HG03575 (cell line): ENCODE measurements at regions not wholly inside any gene's neighbourhood (a gene's known extent, or its start where the extent isn't known, plus 50 kb on each side); places are given as distances from the start of the nearest gene placed in this dataset.
"Not testable (repeated sequence)": the region's sequence is repeated elsewhere in the genome, so short reads cannot be mapped to it uniquely, and the experiment has no call there.

Experiments
- ATAC-seq: cut with Tn5 transposase; IDR thresholded peaks from one replicate; pipeline ENCODE4 v1.9.1; 2021; ENCODE audit not compliant: unreplicated experiment, insufficient number of reproducible peaks, low FRiP score; ENCODE audit errors: extremely low read depth

DNA sequence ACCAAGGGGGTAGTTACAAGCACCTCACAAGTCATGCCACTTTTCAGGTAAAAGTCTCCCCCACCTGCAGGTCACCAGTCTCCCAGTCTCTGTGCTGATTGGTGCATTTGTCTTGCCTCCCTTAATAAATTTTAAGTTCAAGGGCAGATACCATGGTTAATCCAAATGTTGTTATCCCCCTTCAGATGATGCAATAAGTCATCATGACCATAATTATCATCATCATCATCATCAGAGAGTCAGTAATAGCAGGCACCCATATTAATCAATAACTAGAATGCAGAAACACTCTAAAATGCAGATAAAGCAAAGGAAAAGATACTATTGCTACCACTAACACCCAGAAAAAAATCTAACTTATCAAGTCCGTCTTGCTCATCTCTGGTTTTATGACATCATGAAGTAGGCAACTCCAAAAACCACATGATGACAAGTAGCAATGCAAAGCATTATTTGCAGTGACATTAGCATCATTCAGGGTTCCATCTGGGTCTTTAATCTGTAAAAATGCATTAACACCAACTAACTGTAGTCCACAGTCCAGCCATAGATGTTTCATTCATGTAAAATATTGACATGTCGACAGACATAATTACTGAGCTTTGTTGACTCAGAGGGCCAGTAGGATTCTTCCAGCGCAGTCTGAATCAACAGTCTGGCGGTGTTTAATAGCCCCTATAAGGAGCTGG, 492.0 kb upstream of the RUNX1 start:
- no peak for ATAC-seq

- no peak for ATAC-seq
Observed at GRCh38 chr21:35538386-35538785, 489.3 kb upstream of the RUNX1 start.

DNA sequence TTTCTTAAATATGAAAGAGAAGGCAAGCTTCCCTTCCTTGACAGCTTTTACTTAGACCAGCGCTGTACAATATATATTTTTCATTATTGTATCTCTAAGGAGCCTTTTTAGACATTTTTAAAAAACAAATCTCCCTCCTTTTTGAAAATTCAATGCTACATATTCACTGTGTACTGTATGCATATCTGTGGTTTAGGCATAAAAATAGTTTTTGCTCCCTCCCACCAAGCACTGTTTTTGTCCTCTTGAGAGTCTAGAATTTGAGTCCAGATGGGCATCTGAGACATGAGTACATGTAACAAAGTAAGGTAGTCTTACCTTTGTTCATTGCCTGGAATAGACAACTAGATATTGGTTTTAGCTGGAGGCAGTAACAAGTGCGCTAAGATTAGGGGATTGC, 488.5 kb upstream of the RUNX1 start:
- ATAC-seq = no peak

DNA sequence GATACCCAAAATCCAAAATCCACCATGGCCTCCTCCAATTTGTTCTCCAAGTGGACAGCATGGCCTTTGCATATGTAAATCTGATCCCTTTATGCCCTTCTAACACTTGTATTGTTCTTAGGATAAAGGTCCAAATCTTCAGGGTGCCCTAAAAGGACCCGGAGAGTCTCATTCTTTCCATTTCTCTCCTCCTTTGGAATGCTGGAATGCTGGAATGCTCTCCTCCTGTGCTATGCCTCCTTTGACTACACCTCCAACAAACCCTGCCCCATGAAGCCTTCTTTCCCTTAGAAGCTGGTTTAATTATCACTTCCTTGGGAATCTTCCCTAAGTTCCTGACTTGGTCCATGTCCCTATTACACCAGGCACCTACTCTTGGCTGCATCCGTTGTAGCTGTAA, 484.8 kb upstream of the RUNX1 start:
- no peak for ATAC-seq

DNA sequence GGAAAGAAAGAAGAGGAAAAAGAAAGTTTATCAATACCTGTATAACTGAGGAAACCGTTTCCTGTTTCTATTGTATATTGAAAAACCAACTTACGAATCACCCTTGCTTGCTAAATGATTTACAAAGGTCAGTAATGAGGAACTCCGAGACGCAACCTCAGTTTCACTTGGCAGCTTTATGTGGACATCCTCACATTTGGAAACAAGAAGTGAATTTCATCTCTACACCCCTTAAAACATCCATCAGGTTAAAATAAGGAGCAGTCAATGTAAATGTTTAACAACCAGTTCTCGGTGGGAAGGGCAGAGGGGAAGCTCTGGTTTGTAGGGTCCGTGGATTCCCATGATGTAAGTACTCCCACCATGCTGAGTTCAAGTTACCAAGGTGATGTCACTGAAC, 481.7 kb upstream of the RUNX1 start:
- no peak for ATAC-seq

- no peak for ATAC-seq
Observed at GRCh38 chr21:35529171-35529863, 480.2 kb upstream of the RUNX1 start.

- ATAC-seq = no peak
Observed at GRCh38 chr21:35528116-35529042, 479.3 kb upstream of the RUNX1 start.

- ATAC-seq = no peak
Observed at GRCh38 chr21:35527358-35527757, 478.3 kb upstream of the RUNX1 start.

DNA sequence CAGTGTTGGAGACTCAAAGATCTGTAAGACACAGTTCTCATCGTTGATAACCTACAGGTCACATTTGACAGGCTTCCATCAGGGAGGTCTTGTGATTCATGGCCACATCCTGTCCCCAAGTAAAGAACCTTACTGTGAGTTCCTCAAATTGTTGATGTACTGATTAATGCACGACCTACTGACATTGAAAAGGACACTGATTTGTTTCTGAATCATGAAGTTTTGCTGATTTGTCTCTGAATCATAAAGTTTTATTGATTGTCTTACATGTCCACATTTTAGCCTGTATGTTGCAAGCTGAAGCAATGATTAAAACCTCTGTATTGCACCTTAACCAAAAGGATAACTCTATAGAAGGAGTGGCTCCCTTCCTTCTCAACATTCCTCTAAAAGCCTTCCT, 476.3 kb upstream of the RUNX1 start:
- no peak for ATAC-seq

DNA sequence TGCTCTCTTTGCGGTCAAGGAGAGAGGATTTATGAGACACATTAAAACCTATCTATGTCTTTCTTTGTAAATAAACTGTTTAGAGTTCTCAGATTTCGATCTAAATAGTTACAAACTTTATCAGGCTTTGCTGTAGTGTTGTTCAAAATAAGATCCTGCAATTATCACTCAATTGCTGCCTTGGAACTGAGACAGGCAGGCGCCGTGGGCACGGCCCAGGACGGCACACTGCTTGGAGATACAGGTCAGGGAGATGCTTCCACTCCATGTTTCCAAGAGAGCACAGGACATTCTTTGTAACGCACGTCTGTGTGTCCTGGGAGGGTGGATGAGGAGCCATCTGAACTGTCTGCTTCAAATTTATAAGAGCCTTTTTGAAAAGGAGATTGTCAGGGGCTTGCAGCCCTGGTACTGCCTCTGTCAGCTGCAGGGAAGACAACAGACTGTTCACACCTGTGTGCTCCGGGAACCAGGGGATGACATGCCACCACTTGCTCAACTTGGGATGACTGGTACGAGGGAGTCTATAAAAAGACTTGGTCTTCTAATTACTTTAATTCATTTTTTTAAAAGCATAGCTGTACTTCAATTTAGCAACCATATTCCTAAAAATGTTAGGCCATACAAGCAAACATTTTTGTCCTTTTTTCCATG, 472.9 kb upstream of the RUNX1 start:
- ATAC-seq = no peak

GRCh38 chr21:35521293-35521692, 472.2 kb upstream of the RUNX1 start:
- ATAC-seq = no peak

GRCh38 chr21:35520856-35521255, 471.8 kb upstream of the RUNX1 start:
- no peak for ATAC-seq

- ATAC-seq = no peak
Observed at GRCh38 chr21:35520302-35520701, 471.2 kb upstream of the RUNX1 start.

DNA sequence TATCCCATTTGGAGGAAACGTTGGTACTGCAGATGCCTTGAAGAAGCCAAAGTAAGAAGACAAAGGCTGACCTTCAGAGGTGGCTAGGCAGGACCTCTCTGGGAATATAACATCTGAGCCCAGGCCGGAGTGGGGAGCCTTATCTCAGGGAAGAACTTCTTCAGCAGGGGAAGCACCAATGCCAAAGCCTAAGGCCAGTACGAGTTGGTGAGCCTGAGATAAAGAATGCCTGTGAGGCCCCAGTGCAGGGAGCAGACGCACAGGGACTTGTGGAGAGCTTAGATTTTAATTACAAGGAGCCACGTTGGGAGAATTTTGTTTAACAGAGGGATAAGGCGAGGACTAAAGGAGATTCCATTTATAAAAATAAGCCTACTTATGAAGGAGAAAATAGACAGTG, 468.8 kb upstream of the RUNX1 start:
- ATAC-seq = no peak

DNA sequence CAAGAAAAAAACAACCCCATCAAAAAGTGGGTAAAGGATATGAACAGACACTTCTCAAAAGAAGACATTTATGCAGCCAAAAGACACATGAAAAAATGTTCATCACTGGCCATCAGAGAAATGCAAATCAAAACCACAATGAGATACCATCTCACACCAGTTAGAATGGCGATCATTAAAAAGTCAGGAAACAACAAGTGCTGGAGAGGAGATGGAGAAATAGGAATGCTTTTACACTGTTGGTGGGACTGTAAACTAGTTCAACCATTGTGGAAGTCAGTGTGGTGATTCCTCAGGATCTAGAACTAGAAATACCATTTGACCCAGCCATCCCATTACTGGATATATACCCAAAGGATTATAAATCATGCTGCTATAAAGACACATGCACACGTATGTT, 467.2 kb upstream of the RUNX1 start:
- ATAC-seq = not testable (repeated sequence)

DNA sequence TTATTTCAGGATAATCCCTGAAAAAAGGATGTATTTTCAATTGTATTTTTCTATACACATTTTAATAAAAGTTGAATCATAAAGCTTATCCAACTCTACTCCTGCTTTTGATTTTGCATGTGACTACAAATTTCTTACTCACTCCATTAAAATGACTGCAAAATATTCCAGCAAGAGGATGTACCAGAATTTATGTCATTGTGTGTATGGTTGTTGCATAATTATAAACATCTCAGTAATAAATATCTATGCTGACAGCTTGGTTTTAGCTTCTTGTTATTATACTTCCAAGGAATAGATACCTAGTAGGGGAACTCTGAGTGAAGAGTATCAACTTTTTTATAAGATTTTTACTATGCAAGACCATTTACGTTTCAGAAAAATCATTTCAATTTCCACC, 463.2 kb upstream of the RUNX1 start:
- no peak for ATAC-seq

GRCh38 chr21:35511696-35512162, 462.6 kb upstream of the RUNX1 start:
- no peak for ATAC-seq

- no peak for ATAC-seq
Observed at GRCh38 chr21:35510957-35511695, 462.0 kb upstream of the RUNX1 start.

DNA sequence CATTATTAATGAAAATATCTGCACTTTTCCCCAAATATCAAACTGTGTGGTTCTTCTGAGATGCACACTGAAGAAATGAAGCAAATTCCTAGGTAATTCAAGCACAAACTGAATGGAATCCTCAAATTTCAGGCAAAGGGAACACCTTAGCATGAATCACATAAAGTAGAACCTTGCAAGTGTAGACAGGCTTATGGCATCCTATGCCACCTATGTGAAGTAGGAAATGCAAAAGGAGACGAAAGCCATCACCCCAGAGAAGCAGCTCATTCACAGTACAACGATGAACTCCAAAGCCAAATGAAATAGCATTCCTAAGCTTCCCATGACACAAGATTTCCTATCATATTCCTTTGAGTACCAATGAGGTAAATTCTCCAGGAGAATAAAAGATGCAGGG, 461.2 kb upstream of the RUNX1 start:
- ATAC-seq = no peak
